ENCODE measurements at regions not wholly inside any gene's neighbourhood (a gene's known extent, or its start where the extent isn't known, plus 50 kb on each side); places are given as distances from the start of the nearest gene placed in this dataset.

DNA sequence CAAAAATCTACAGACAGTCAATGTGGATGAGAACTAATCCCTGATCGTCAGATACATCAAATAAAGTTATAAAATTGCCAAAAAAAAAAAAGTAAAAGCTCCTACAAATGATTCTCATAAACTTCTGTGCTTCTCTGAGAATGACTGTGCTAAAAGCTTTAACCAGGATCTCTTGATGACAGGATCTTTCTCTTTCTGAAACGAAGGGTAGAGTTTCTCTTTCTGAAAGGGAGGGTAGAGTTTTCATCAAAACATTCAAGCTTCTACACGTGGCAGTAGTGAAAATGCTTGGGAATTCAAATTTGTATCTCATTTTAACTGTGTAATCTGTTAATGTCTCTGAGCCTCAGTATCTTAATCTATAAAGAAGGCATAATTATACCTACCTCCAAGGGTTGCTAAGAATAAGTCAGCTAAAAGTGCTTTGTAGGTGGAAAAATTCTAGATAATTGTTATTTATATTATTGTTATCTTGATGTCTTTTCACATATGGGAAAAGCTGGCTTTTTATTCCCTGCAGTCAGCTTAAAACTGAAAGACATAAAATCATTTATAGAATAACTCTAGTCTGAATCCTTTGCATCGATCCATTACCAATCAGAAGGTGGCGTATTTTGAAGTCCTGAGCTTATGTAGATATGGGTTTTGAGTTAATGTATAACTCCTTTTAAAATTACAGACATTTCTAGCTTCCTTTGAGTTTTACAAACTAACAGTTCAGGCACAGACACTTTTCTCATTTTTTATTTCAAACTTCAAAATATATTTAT lies 157.4 kb downstream of the DACT1 start:
- TF ChIP-seq CTCF (conservative IDR thresholded peaks at IDR 0.05; ENCODE audit: low read length) (no peak), EZH2phosphoT487 (IDR thresholded peaks at IDR 0.05; ENCODE audit: borderline replicate concordance, low read depth, low read length) (no peak)

Data from OCI-LY7 (cell line).